Lower leg skin (tissue), 4 donors: ENCODE measurements at regions not wholly inside any gene's neighbourhood (a gene's known extent, or its start where the extent isn't known, plus 50 kb on each side); places are given as distances from the start of the nearest gene placed in this dataset.

Experiments
- DNase-seq, 2 donors: peaks; one replicate each; pipeline ENCODE4 v3.0.0-alpha.2; 2019; ENCODE audit warnings: low spot score in 2 of 2
- H3K4me3 ChIP-seq: fragments of 200-600 bp; sonication (generic); 2 replicates; pipeline ENCODE4 v1.5.1; 2017; ENCODE audit warnings: mild to moderate bottlenecking, low read depth; ENCODE audit not compliant: poor library complexity, severe bottlenecking
- CTCF ChIP-seq, 3 donors: fragments of 450-650 bp; IDR thresholded peaks; one replicate each; pipeline ENCODE4 v1.5.1; 2016; ENCODE audit warnings: antibody characterized with exemption in 3 of 3, mild to moderate bottlenecking in 3 of 3, moderate library complexity in 2 of 3
- POLR2A ChIP-seq, 2 donors: fragments of 450-650 bp; IDR thresholded peaks; one replicate each; pipeline ENCODE4 v1.6.1; 2016 to 2017; ENCODE audit warnings: antibody characterized with exemption in 2 of 2, mild to moderate bottlenecking in 1 of 2, moderate library complexity in 1 of 2
- WGBS, 2 donors: methylation state at CpG; one replicate each; pipeline ENCODE4 v1.1.5; 2018; 5-methylcytosine and 5-hydroxymethylcytosine counted together
- intact Hi-C: fragments of 100-400 bp; cut with DNase I; formaldehyde crosslinking; loops from one replicate; pipeline ENCODE4 v1.15.0; 2023; ENCODE audit warnings: low total_unique reads

DNA sequence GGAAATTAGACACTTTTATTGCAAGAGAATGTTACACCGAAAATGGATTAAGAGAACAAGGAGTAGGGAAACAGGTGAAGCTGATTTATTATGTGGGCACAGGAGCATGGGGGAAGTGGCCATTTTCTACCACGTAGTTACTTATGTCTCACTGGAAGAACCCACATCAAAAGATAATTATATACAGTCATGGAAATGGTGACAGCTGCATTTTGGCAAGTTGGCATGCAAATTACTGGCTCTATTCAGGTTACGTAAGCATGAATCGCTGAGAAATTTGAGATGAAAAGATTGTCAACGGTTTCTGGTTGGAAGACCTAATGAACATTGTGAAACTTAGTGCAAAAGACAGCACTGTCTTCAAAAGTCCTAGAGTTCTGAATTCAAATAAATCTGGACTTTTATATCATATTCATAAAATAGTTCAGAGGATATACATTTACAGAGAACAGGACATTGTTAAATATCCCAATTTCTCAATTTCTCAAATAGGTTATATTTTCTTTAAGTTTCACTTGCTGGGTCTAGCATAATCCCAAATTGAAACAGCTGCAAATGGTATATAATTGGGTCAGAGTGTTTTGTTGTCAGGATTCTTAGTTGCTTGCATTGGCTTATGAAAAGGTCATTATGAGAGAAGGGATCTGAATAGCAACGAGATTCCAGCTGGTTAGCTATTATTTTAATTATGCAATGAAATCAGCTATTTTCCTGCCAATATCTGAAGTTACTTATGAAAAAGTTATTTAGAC lies 567.8 kb downstream of the ZPLD1 start:
- 34 to 35% methylated on average over 6 of the region's 6 CpGs for WGBS, 2 donors
- no peak overlapping the region for H3K4me3 ChIP-seq

GRCh38 chr3:103006526-103007183 lies 571.8 kb downstream of the ZPLD1 start:
- intact Hi-C loops: no loop called here
- 71 to 84% methylated on average over 4 of the region's 4 CpGs for WGBS, 2 donors
- DNase-seq: no peak
- no peak overlapping the region for H3K4me3 ChIP-seq
- TF ChIP-seq CTCF (IDR thresholded peaks at IDR 0.05): no peak
- no peak for TF ChIP-seq POLR2A (IDR thresholded peaks at IDR 0.05)

More for the DNA sequence above, 567.8 kb downstream of the ZPLD1 start:
- TF ChIP-seq POLR2A (IDR thresholded peaks at IDR 0.05): no peak
- no peak for TF ChIP-seq CTCF (IDR thresholded peaks at IDR 0.05)
- intact Hi-C loops: no loop called here
- DNase-seq: no peak

GRCh38 chr3:103009609-103010008 lies 574.8 kb downstream of the ZPLD1 start:
- intact Hi-C loops: no loop called here
- no peak for DNase-seq
- no peak overlapping the region for H3K4me3 ChIP-seq
- TF ChIP-seq CTCF (IDR thresholded peaks at IDR 0.05): no peak
- TF ChIP-seq POLR2A (IDR thresholded peaks at IDR 0.05): no peak

DNA sequence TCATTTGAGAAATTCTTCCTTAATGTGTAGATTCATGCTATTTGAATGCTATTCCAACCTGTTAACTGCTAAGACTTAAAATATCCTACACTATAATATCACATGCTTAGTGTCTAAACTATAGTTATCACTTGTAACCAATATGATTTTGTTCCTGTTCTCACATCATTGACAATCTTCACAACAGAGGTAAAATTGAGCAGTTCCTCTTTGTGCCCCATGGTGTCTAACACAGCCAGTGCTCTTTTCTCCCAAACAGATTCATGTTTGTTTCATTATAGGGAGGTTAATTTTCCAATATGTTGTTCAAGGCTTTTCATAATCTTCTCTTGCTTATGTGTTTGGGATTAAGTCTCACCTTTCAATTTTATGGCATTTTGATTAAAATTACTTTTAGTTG lies 591.1 kb downstream of the ZPLD1 start:
- intact Hi-C loops: no loop called here
- no peak overlapping the region for H3K4me3 ChIP-seq
- no peak for DNase-seq
- no peak for TF ChIP-seq POLR2A (IDR thresholded peaks at IDR 0.05)
- TF ChIP-seq CTCF (IDR thresholded peaks at IDR 0.05): no peak

DNA sequence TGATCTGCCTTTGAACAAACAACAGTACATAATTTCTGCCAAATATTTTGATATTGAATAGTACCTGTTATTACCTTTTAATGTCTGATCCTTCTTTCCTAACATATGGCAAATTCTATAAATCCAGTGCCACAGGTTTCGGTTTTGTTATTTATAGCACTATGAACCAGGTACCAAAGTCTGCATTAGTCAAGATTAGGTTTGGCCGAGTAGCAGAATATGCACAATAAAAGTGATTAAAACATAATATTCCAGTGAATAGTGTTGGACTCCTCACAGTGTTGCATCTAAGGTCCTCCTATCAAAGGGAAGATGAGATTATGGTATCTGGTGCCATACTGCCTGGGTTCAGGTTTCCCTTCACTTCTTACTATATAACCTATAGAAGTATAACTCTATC lies 599.0 kb downstream of the ZPLD1 start:
- DNase-seq: no peak
- WGBS, 2 donors: 91 to 95% methylated on average over 2 of the region's 2 CpGs
- no peak overlapping the region for H3K4me3 ChIP-seq
- TF ChIP-seq POLR2A (IDR thresholded peaks at IDR 0.05): no peak
- TF ChIP-seq CTCF (IDR thresholded peaks at IDR 0.05): no peak
- intact Hi-C loops: no loop called here
